Stimulated activated CD4-positive, alpha-beta T cell treated with anti-CD3 and anti-CD28 coated beads, Interleukin-2, amount 100 ng/mL, for 24 hours (primary cell): ENCODE measurements at regions not wholly inside any gene's neighbourhood (a gene's known extent, or its start where the extent isn't known, plus 50 kb on each side); places are given as distances from the start of the nearest gene placed in this dataset.
"Not testable (repeated sequence)": the region's sequence is repeated elsewhere in the genome, so short reads cannot be mapped to it uniquely, and the experiment has no call there.

Experiments
- DNase-seq, 2 donors: peaks; one replicate each; pipeline ENCODE4 v3.0.0-alpha.2; 2020

DNA sequence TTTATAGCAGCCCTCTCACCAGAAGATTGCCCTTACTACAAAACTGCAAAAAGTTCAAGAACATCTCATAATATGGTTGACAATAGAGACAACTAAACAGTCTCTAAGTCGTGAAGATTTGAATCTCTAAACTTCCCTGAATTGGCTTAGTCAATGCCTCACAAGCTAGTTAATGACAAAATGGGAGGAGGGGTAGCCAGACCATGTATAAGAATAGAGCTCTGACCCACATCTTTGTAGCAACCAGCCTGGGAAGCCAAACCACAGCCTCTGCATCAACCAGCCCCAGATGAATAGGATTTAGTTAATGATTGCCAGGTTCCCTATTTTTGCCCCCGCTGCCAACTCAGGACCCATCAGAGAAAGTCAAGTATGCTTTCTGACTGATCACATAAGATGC, 1265.9 kb upstream of the PCDH10 start:
- not testable (repeated sequence) for DNase-seq

DNA sequence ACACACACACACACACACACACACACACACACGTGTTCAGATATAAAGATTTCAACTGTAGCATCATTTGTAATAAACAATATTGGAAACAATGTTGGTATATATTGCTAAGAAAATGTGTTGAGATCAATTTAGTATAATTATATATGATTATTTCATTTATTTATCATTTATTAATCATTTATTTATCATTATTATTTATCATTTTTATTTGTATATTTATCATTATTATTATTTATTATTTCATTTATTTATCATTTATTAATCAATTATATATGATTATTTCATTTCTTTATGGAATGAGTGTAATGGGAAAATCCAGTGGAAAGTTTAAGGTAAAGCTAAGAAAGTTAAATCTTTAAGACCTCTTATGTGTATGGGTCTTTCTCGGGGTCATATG, 1223.4 kb upstream of the PCDH10 start:
- not testable (repeated sequence) for DNase-seq

DNA sequence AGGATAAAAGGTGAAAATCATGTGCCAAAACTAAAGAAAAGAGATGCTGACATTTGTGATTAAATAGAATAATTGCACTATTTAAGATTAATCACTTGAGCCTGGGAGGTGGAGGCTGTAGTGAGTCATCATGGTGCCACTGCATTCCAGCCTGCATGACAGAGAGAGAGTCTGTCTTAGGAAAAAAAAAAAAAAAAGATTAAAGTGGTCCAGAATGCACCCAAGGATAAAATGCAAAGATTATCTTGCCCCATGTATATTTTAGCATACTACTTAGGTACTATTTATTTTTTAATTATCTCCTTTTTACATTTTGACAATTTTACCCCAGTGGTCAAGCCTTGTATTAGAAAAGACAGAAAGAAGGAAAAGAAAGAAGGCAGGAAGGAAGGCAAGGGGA, 1181.4 kb upstream of the PCDH10 start:
- not testable (repeated sequence) for DNase-seq

DNA sequence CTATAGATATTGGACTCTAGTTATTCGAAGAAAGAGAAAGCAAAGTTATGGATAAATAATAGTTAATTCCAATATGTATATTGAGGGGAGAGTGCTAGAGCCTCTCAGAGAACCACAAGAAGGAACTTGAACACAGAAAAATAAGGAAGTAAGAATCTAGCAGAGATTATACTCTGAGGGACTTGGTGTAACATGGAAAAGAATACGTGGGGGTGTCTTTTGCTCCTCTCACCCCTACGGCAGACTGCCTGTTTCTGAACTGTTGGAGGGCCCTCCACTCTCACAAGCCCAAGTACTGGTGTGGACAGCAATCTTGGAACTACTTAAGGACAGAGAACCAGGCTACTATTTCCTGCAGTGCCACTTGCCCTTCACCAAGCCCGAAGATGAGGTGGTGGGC, 1174.4 kb upstream of the PCDH10 start:
- DNase-seq: no peak

DNA sequence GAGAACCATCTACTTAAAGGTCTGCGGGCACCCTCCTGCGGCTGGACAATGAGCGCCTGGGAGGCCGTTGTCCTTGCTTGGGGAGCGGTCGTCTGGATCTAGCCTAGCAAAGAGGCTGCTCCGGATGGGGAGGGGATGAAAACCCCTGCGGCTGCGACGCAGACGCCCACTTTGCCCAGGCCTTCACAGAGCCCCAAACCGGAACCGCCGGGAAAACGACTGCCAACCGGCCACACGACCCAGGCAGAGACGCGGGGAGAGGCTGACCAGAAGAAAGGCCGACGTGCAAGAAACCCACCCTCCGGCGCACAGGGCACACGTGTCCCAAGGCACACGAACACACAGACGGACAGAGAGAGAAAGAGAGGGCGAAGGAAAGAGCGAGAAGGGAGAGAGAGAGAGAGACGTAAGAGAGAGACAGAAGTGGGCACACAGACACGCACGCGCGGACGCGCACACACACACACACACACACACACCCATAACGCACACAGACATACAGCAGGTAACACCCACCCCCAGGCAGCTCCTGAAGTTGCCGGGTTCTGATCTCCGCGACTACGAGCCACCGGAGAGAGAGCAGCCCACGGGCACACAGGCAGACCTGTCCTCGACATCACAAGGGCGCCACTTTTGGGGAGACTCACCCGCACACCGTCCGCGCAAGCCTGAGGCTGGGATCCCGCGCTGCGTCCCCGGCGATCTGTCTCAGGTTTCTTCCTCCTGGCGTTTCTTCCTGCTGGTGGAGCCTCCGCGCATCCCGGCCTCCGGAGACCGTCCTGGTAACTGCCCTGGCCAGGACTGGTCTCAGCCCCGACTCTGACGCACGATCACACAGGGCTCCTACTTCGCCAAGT, 1173.6 kb upstream of the PCDH10 start:
- DNase-seq: not testable (repeated sequence)

DNA sequence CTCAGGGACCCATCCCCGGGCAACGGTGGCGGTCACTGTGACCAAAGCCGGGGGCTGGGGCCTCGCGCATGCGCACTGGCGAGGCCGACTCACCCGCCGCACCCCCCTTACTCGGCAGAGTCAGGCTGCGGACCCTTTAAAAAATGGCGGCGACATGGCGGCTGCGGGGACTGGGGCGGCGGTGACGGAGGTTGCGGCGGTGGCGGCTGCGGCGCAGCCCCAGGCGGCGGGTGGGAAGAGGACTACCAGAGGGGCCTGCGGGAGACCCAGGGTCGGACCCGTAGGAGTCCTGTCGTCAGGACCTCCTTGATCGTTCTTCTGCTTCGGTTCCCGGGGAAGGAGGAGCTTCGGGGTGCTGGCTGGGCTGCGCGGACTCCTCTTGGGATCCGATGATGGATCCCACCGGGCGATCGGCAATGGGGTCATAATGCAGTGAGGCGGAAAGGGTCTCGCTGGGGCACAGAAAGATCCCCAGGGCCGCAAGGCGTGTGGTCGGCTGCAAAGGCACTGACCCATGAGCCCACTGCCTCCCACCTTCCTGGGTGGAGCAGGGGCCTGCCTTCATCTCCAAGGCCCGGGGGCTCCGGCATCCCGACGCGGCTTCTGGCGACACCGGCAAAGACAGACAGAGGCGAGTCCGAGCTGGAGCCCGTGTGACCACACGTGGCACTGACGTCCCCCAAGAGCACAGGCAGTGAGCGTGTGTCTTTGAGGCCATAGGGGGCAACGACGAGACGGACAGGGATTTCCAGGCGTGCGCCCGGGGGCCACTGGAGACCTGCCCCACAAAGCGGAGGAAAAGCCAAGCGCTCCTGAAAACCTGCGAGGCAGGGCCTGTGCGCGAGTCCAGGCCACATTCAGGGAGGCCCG, 1172.7 kb upstream of the PCDH10 start:
- not testable (repeated sequence) for DNase-seq

DNA sequence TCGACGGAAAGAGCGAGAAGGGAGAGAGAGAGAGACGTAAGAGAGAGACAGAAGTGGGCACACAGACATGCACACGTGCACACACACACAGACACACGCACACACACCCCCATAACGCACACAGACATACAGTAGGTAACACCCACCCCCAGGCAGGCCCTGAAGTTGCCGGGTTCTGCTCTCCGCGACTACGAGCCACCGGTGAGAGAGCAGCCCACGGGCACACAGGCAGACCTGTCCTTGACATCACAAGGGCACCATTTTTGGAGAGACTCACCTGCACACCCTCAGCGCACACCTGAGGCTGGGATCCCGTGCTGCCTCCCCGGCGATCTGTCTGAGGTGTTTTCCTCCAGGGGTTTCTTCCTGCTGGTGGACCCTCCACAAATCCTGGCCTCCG, 1171.0 kb upstream of the PCDH10 start:
- no peak for DNase-seq

DNA sequence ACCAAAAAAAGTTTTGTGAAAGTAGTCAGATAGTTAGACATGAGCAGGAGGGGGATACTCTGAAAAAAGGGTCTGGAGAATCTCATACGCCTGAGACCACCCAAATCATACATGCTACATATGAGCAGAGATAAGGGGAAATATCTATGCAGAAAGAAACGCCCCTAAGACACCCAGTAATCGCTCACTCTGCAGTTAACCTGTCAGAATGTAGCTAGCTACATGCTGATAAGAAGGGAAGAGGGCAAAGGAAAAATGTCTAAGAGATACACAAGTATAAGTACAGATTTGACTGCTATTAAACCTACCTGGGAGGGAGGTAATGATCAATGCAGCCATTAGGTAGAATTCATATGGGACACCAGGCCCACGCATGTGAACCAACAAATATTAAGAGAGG, 1159.5 kb upstream of the PCDH10 start:
- DNase-seq: no peak

DNA sequence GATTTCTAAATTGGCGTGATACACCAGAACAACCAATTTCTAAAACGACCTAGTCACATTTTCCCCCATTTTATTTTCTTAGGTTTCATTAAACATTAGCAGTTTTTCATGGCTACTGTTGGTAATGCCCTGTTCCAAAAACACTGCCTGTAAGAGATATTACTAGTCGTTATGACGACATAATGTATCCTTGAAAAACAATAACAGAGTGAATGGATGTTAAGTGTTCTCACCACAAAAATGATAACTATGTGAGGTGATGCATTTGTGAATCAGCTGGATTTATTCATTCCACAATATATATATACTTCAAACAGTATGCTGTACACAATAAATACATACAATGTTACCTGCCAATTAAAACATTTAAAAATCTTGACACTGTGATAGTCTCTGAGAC, 1147.6 kb upstream of the PCDH10 start:
- no peak for DNase-seq

DNA sequence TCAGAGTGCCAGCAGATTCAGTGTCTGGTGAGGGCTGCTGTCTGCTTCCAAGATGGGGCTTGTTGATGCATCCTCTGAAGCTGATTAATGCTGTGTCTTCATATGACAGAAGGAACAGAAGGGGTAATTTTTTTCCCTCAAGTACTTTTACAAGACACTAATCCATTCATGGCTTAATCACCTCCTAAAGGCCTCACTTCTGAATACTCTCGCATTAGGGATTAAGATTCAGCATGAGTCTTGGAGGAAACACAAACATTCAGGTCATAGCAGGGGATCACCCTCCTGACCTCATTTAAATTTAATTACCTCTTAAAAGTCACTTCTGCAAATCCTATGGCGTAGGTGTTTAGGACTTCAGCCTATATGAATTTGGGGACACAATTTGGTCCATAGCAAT, 1145.5 kb upstream of the PCDH10 start:
- DNase-seq: no peak

DNA sequence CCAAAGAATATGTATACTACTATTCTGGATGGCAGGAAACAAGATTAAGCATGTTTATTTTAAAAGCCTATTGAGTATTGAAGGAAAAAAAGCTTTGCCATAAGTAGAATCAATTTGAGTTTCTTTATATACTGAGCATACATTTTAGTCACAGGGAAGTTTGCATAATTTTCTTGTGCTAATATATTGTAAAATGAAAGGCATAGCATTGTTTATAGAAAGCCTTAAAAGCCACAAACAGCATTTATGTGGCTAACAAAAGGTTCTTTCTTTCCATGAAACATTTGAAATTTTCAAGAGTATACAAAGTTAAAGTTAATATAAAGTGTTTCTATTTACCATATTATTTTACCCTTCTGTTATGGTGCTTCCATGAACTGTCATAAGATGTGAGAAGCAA, 1133.8 kb upstream of the PCDH10 start:
- no peak for DNase-seq

DNA sequence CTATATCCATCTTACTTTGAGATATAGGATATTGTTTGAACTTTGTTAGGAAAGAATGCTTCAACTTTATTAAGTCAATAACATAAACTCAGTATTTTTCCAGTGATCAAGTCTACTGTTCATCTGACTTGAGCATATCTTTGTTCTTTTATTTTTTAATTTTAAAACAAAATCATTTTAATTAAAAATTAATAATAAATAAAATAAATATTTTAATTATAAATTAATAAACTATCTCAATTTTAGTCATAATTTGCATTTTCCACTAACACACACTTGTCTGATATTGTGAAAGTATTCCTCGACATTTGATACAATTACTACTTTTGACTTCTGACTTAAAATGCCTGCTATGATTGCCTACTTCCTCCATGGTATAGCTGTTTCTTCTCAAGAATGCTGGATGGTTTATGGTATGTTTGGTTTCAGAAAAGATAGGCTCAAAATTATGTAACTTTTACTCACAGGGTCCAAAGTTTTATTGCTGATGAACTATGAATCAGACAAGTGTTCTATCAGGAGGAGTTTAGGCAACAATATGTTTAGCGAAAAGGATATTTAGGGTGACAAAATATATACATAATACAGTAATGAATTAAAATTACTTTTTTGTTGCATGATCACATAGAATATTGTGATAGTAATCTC, 1132.3 kb upstream of the PCDH10 start:
- no peak for DNase-seq

DNA sequence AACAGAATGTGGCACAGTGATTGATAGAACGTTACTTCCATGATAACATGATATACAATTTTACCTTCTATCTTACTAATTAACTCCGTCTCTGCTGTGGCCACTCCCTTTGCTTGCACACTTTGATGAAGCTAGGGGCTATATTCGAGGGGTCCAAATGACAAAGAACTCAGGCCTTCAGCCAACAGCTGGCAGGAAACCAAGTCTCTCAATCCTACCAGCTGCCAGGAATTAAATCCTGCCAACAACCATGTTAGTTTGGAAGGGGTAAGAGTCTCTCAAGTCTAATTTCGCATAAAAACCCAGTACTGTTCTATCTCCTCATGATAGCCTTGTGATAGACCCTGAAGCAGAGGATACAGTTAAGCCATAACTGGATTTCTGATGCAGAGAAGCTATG, 1122.9 kb upstream of the PCDH10 start:
- no peak for DNase-seq

DNA sequence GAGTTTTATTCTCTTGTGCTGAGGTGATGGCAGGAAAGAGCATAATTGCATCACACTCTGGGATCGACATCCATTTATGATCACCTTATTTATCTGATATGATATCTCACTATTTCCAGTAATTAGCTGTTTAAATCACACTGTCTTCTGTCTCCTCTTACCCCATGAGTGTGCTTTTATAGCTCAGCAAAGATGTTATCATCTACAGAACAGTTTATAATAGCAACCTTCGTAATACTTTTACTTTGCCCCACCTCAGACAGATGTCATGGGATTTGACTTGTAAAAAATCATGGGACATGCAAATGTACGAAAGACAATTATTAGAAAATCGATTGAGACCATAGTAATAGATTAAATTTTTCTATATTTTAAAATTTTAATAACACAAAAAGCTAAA, 1122.3 kb upstream of the PCDH10 start:
- no peak for DNase-seq

DNA sequence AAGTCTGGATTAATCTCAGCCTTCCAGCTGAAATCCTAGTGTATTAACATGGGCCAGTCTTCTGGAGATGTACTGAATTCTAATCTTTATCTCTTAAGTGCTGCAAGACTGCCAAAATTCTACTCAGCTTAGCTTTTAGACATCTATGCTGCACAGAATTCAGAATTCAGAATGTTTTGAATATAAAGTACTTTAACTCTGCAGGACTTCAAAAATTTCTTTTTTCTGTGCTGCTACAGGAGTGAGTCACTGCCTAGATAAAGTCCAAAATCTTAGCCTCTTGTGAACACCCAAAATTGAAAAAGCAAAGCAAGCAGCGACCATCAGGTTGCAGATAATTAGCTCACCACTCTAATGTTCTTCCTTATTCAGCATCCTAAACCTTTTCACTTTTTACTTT, 1092.6 kb upstream of the PCDH10 start:
- no peak for DNase-seq

DNA sequence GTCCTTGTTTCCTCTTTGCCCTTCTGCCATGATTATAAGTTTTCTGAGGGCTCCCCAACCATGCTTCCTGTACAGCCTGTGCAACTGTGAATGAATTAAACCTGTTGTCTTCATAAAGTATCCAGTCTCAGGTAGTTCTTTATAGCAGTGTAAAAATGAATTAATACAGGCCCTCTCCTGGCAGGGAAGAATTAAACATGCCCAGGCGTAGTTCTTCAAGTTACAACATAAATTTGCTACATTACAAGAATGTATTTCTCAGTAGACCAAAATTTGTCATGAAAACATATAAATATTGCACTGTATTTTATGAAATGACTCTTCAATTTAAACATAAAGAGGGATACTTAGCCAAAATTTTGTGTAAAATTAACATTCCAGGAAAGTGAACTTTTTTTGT, 1089.9 kb upstream of the PCDH10 start:
- no peak for DNase-seq

DNA sequence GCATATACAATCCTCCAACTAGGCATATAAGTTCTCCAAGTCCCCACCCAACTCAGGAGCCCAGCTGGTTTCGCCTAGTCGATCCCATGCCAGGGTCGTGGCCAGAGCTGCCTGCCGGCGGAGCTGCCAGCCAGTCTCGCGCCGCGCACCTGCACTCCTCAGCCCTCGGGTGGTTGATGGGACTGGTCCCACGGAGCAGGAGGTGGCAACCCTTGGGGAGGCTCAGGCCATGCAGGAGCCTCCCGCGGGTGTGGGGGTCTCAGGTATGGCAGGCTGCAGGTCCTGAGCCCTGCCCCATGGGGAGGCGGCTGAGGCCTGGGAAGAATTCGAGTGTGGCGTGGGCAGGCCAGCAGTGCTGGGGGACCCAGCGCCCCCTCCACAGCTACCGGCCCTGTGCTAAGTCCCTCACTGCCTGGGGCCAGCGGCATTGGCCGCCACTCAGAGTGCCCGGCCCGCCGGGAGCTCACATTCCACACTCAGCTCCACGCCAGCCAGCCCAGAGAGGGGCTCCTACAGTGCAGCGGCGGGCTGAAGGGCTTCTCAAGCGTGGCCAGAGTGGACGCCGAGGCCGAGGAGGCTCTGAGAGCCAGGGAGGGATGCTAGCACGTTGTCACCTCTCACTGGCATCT, 1086.4 kb upstream of the PCDH10 start:
- no peak for DNase-seq

DNA sequence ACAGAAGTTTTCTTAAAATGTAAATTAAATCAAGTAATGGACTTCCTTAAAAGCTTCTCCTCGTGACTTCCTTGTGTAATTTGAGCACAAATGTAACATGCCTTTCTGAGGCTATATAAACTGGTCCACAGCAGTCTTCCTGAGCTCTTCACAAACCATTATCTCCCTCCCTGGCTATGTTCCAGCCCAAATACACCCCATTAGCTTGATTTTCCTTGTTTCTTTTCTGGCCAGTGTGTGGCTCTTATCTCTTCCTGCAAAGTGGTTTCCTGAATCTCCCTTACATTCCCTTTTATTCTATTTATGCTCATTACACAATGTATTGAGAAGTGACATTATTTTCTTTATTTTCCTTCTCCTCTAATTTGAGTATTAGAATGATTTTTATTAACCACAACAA, 1085.3 kb upstream of the PCDH10 start:
- DNase-seq: no peak

DNA sequence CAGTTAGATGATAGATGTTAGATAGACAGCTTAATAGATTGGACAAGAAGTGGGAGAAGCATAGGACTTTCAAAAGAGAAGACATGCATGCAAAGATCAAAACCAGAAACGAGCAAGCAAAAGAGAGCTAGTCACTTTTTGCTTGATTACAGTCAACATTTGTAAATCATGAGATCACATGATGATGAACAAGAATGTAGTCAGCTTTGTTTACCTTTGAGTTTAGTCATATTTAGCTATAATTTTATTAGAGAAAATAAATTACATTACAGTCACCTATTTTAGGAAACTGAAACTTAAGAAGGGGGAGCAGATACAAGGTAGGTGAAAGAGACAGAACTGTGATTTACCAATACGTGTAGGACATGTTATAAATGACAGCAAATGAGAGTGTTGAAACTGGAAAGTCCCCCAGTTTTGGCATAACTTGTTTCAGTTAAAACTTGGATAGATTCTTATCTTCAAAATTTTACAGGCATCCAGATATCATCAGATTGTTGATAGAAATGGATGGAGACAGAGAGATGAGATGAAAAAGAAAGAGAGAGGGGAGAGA, 1083.1 kb upstream of the PCDH10 start:
- no peak for DNase-seq

DNA sequence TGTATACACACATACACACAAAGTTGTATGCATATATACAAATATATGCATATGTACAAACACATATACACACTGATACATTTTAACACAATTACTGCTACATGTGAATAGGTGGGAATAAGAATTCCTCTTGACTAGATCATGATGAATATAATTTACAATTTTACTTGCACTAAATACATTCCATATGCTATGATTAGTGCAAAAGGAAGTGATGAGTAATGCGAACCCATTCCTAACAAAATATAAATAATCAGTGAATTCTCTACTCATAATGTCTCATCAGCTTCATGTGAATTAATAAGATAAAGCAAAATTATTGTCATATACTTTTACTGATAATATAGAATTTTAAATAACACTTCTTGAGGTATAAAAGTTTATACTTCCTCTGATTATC, 1077.3 kb upstream of the PCDH10 start:
- DNase-seq: no peak

DNA sequence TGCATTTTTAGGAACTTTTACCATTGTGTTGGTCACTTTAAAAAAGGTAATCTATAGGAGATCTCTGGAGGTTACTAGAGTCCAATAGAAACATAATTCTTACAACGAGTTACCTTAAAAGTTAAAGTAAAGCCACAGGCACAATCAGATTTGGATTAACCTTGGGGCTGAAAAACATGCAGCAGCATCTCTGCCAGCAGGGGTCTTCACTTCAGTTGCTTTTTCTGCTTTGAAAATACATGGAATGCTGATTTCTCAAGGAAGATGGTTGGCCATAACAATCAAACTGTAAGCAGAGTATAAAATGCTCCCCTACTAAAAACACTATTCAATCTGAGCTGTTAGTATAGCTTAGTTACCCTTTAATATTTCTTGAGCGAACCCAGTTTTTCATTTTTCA, 1072.3 kb upstream of the PCDH10 start:
- no peak for DNase-seq

DNA sequence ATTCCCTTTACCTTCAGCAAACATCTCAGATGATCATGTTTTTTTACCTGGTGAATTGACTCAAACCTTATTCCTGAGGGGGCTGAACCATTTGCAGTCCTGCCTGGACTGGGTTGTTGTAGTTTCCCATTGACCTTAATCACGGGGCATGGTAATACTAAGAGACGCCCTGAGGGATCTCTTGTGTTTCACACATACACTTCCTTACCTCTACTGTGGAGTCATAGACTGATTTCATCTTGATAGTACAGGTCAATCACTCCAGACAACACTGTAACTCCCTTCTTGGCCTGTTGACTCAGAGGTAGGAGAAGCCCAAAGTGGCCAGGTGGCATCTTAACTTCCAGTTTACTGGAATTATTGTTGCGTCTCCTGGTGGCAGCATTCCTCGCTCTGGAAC, 1064.0 kb upstream of the PCDH10 start:
- no peak for DNase-seq

DNA sequence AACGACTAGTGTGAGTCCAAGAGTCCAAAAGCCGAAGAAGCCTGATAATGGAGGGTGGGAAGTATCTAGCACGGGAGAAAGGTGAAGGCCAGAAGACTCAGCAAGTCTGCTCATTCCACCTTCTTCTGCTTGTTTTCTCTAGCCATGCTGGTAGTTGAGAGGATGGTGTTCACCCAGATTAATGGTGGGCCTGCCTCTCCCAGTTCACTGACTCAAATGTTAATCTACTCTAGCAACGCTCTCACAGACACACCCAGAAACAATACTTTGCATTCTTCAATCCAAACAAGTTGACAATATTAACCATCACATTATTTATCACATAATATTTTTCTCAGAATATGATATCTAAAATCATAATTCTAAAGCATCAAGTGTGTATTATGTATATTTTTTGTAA, 1055.1 kb upstream of the PCDH10 start:
- no peak for DNase-seq
